Karpas-422 (cell line): ENCODE measurements at regions not wholly inside any gene's neighbourhood (a gene's known extent, or its start where the extent isn't known, plus 50 kb on each side); places are given as distances from the start of the nearest gene placed in this dataset.
"Not testable (repeated sequence)": the region's sequence is repeated elsewhere in the genome, so short reads cannot be mapped to it uniquely, and the experiment has no call there.

ENCODE experiments used
- DNase-seq: peaks from one replicate; pipeline ENCODE4 v3.0.0-alpha.2; 2015
- H2AFZ ChIP-seq: fragments of 200-600 bp; sonication (generic); 2 replicates; pipeline ENCODE4 v1.6.1; 2014; ENCODE audit warnings: antibody characterized with exemption, low read length, mixed read lengths
- H3K27ac ChIP-seq: fragments of 200-600 bp; sonication (generic); 2 replicates; pipeline ENCODE4 v1.5.1; 2014; ENCODE audit warnings: mild to moderate bottlenecking, low read length, moderate library complexity
- H3K27me3 ChIP-seq: fragments of 200-600 bp; sonication (generic); 2 replicates; pipeline ENCODE4 v1.6.1; 2014; ENCODE audit warnings: low read length, mixed read lengths
- H3K36me3 ChIP-seq: fragments of 200-600 bp; sonication (generic); 2 replicates; pipeline ENCODE4 v1.6.1; 2014; ENCODE audit warnings: low read length, mixed read lengths; ENCODE audit not compliant: insufficient read depth
- H3K4me1 ChIP-seq: fragments of 200-600 bp; sonication (generic); 2 replicates; pipeline ENCODE4 v1.6.1; 2014; ENCODE audit warnings: mild to moderate bottlenecking, low read length, mixed read lengths
- H3K4me2 ChIP-seq: fragments of 200-600 bp; sonication (generic); 2 replicates; pipeline ENCODE4 v1.6.1; 2014; ENCODE audit warnings: low read length, low read depth, mild to moderate bottlenecking; ENCODE audit not compliant: poor library complexity, severe bottlenecking
- H3K4me3 ChIP-seq: fragments of 200-600 bp; sonication (generic); 2 replicates; pipeline ENCODE4 v1.5.1; 2014; ENCODE audit warnings: mild to moderate bottlenecking, antibody characterized with exemption, low read length, mixed read lengths
- H3K79me2 ChIP-seq: fragments of 200-600 bp; sonication (generic); 2 replicates; pipeline ENCODE4 v1.6.1; 2014; ENCODE audit warnings: mild to moderate bottlenecking, low read length, mixed read lengths
- H3K9ac ChIP-seq: fragments of 200-600 bp; sonication (generic); 2 replicates; pipeline ENCODE4 v1.6.0; 2014; ENCODE audit warnings: low read length
- H3K9me2 ChIP-seq: fragments of 200-600 bp; sonication (generic), shearing (Covaris generic); replicated peaks from 2 replicates; pipeline ENCODE4 v1.6.0; 2014; ENCODE audit warnings: mild to moderate bottlenecking, low read length, moderate library complexity; ENCODE audit not compliant: insufficient read depth
- H3K9me3 ChIP-seq: fragments of 300-700, 200-600 bp; sonication (generic); 2 replicates; pipeline ENCODE4 v1.6.1; 2014; ENCODE audit warnings: low read length, mixed read lengths
- H4K20me1 ChIP-seq: fragments of 200-600 bp; sonication (generic); 2 replicates; pipeline ENCODE4 v1.6.1; 2014; ENCODE audit warnings: mild to moderate bottlenecking, antibody characterized with exemption, low read length, low read depth; ENCODE audit not compliant: insufficient read depth

DNA sequence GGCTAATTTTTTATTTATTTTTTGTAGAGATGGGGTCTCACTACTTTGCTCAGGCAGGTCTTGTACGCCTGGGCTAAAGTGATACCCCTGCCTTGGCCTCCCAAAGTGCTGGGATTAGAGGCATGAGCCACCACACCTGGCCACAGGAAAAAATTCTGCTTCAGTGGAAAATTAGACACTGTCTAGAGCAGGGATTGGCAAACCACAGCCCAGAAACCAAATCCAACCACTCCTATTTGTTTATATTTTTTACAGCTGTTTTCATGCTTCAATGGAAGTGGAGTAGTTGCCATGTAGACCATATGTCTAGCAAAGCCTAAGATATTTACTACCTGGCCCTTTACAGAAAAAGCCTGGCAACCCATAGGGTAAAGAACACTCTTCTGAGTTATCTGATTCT lies 123.7 kb upstream of the MRI1 start:
- Histone ChIP-seq H3K36me3 (no peaks in the 10 kb centered on the region), H3K4me1 (peaks cover 10% of the 10 kb centered on the region), H3K9me2 (no peaks in the 10 kb centered on the region), H4K20me1 (no peaks in the 10 kb centered on the region), H3K9me3 (peaks cover 4% of the 10 kb centered on the region; the same call in 1 of the 2 replicates), H3K4me3 (no peak overlapping the region), H3K27me3 (no peaks in the 10 kb centered on the region; the same call in 1 of the 2 replicates), H3K4me2 (no peak overlapping the region), H2AFZ (no peak overlapping the region), H3K79me2 (no peaks in the 10 kb centered on the region), H3K27ac (no peak overlapping the region), H3K9ac (no peak overlapping the region)
- no peak for DNase-seq

DNA sequence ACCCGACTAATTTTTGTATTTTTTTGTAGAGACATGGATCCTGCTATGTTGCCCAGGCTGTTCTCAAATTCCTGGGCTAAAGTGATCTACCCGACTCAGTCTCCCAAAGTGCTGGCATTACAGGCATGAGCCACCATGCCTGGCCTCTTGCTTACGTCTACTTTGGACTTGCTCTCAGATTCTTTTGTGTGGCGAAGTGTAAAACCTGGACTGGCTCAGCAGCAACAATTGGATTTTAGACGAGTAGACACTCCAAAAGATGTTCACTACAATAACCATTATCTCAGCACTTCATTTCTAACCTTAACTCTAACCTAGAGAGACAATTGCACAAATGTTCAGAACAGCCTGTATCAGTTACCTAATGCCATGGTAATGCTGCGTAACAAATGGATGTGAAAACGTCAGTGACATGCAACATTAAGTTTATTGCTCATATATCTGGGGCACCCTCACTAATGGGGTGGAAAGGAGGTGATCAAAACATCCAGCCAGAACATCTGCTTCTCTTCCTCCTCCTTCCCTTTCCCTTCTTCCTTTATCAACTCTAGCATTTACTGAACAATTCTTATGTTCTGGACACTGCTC lies 124.9 kb upstream of the MRI1 start:
- Histone ChIP-seq H4K20me1 (no peaks in the 10 kb centered on the region), H3K27me3 (no peaks in the 10 kb centered on the region), H3K9me3 (0 out of 2 replicates have a peak, but pooled peaks cover under 1% of the 10 kb centered on the region), H3K4me2 (no peak overlapping the region), H2AFZ (no peak overlapping the region), H3K79me2 (no peaks in the 10 kb centered on the region), H3K9ac (no peak overlapping the region), H3K9me2 (no peaks in the 10 kb centered on the region), H3K4me1 (peaks cover 10% of the 10 kb centered on the region), H3K4me3 (no peak overlapping the region), H3K27ac (no peak overlapping the region), H3K36me3 (no peaks in the 10 kb centered on the region)
- no peak for DNase-seq

DNA sequence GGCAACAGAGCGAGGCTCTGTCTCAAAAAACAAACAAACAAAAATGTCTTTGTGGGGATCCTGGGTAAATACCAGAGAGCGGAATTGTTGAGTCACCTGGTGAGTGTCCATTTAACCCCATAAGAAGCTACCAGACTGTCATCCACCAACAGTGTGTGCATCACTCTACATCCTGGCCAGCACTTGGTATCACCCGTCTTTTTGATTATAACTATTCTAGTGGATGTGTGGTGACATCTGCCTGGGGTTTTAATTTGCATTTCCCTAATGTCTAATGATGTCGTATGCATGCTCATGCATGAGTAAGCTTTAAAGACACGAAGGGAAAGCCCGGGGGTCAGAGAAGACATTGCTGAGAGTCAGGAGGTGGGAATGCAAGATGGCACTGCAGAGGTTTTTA lies 126.7 kb upstream of the MRI1 start:
- Histone ChIP-seq H3K9me2 (no peaks in the 10 kb centered on the region), H3K9me3 (no peaks in the 10 kb centered on the region), H3K36me3 (no peaks in the 10 kb centered on the region), H3K27ac (no peak overlapping the region), H3K9ac (no peak overlapping the region), H3K4me3 (no peak overlapping the region), H3K4me2 (no peak overlapping the region), H4K20me1 (no peaks in the 10 kb centered on the region), H3K27me3 (no peaks in the 10 kb centered on the region), H3K4me1 (peaks cover 10% of the 10 kb centered on the region), H3K79me2 (no peaks in the 10 kb centered on the region), H2AFZ (no peak overlapping the region)
- DNase-seq: peak; percentile 40

DNA sequence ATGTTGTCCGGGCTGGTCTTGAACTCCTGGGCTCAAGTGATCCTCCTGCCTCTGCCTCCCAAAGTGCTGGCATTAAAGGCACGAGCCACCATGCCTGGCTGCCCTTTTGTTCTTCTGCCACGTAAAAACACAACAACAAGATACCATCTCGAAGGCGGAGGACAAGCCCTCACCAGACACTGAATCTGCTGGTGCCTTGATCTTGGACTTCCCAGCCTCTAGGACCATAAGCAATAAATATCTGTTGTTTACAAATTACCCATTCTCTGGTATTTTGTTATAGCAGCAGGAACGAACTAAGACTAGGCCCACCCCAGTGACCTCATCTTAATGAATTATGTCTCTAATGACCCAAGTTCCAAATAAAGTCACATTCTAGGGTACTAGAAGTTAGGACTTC lies 128.4 kb upstream of the CACNA1A start:
- Histone ChIP-seq H3K9ac (no peak overlapping the region), H4K20me1 (no peaks in the 10 kb centered on the region), H3K4me3 (no peak overlapping the region), H3K9me3 (no peaks in the 10 kb centered on the region), H3K36me3 (no peaks in the 10 kb centered on the region), H3K27me3 (no peaks in the 10 kb centered on the region), H3K27ac (no peak overlapping the region), H3K4me2 (no peak overlapping the region), H3K9me2 (no peaks in the 10 kb centered on the region), H3K4me1 (peaks cover 6% of the 10 kb centered on the region), H3K79me2 (no peaks in the 10 kb centered on the region), H2AFZ (no peak overlapping the region)
- no peak for DNase-seq

DNA sequence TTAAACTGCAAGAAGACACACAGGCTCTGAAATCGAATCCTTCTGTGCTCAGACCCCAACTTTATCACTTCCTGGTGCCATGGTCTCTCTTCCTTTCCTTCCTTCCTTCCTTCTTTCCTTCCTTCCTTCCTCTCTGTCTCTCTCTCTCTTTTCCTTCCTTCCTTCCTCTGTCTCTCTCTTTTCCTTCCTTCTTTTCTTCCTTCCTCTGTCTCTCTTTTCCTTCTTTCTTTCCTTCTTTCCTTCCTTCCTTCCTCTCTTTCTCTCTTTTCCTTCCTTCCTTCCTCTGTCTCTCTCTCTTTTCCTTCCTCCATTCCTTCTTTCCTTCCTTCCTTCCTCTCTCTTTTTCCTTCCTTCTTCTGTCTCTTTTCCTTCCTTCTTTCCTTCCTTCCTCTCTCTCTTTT lies 127.2 kb upstream of the CACNA1A start:
- H3K79me2 ChIP-seq: no peaks in the 10 kb centered on the region
- no peaks in the 10 kb centered on the region for H3K36me3 ChIP-seq
- H3K27ac ChIP-seq: no peak overlapping the region
- H2AFZ ChIP-seq: no peak overlapping the region
- H3K9me2 ChIP-seq: no peaks in the 10 kb centered on the region
- H4K20me1 ChIP-seq: no peaks in the 10 kb centered on the region
- no peaks in the 10 kb centered on the region for H3K27me3 ChIP-seq
- DNase-seq: no peak
- H3K4me1 ChIP-seq: peaks cover 6% of the 10 kb centered on the region
- no peak overlapping the region for H3K4me3 ChIP-seq
- H3K9ac ChIP-seq: no peak overlapping the region
- no peak overlapping the region for H3K4me2 ChIP-seq
- no peaks in the 10 kb centered on the region for H3K9me3 ChIP-seq

DNA sequence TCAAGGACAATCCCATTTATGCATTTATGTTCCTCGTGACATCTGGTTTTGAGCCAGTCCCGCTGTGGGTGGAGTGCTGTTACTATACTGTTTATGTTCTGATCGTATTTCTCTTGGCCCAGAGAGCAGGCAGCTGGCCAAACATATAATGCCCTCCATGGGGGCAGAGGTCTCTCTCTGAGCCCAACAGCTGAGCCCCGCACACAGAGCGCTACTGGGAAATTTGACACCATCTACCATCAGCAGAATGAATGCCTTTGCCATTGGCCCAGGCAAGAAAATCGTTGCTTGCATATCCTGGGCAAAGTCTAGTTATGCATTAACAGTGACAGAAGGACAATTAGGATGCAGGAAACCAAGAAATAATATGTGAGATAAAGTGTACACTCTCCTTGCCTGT lies 126.8 kb upstream of the CACNA1A start:
- H2AFZ ChIP-seq: no peak overlapping the region
- H3K27me3 ChIP-seq: no peaks in the 10 kb centered on the region
- no peaks in the 10 kb centered on the region for H4K20me1 ChIP-seq
- no peak overlapping the region for H3K27ac ChIP-seq
- no peak overlapping the region for H3K4me3 ChIP-seq
- no peak for DNase-seq
- no peak overlapping the region for H3K4me2 ChIP-seq
- no peaks in the 10 kb centered on the region for H3K9me2 ChIP-seq
- no peaks in the 10 kb centered on the region for H3K79me2 ChIP-seq
- no peaks in the 10 kb centered on the region for H3K9me3 ChIP-seq
- H3K36me3 ChIP-seq: no peaks in the 10 kb centered on the region
- no peak overlapping the region for H3K9ac ChIP-seq
- peaks cover 6% of the 10 kb centered on the region for H3K4me1 ChIP-seq

GRCh38 chr19:13632164-13632563 lies 125.9 kb upstream of the CACNA1A start:
- not testable (repeated sequence) for H3K27ac ChIP-seq, H4K20me1 ChIP-seq

DNA sequence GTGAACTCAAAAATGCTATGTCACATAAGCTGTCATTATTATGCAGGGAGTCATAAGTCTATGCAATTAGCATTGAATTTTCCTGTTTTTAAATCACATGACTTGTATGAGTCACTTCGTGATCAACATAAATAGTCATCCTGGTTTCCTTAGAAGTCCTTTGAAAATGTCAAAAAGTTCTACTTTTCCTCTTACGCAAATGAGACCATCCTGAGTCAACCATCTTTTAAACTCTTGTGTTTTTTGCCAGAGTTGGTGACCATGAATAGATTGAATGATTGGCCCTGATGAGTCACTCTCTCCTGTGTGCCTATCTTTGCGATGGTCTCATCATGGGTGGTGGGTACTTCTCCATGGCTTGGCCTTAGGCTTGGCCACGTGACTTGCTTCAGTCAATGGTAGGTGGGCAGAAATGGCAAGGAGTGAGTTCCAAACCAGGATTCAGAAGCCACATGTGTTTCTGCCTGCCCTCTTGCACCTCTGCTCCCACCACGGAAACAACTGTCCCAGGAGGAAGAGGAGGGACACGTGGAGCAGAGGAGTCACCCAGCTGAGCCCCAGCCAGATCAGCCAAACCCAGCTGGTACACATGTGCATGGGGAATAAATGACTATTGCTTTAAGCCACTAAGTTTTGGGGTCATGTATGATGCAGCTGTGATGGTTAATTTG lies 123.5 kb upstream of the CACNA1A start:
- no peak overlapping the region for H3K9ac ChIP-seq
- no peaks in the 10 kb centered on the region for H3K27me3 ChIP-seq
- H3K79me2 ChIP-seq: no peaks in the 10 kb centered on the region
- no peaks in the 10 kb centered on the region for H3K4me1 ChIP-seq
- no peak overlapping the region for H3K4me2 ChIP-seq
- no peaks in the 10 kb centered on the region for H3K36me3 ChIP-seq
- no peak for DNase-seq
- no peak overlapping the region for H2AFZ ChIP-seq
- H4K20me1 ChIP-seq: no peaks in the 10 kb centered on the region
- no peak overlapping the region for H3K4me3 ChIP-seq
- H3K27ac ChIP-seq: no peak overlapping the region
- H3K9me2 ChIP-seq: no peaks in the 10 kb centered on the region
- H3K9me3 ChIP-seq: no peaks in the 10 kb centered on the region

More at GRCh38 chr19:13632164-13632563, 125.9 kb upstream of the CACNA1A start:
- H3K4me1 ChIP-seq, H3K79me2 ChIP-seq, H3K4me3 ChIP-seq, H3K27me3 ChIP-seq, H3K4me2 ChIP-seq, H3K36me3 ChIP-seq, H2AFZ ChIP-seq, H3K9me2 ChIP-seq, H3K9ac ChIP-seq, DNase-seq, H3K9me3 ChIP-seq: not testable (repeated sequence)
